MM.1S (cell line): ENCODE measurements at regions not wholly inside any gene's neighbourhood (a gene's known extent, or its start where the extent isn't known, plus 50 kb on each side); places are given as distances from the start of the nearest gene placed in this dataset.

Experiments
- CTCF ChIP-seq: fragments of 300-600 bp; sonication (generic); IDR thresholded peaks from 2 replicates; pipeline ENCODE4 v1.5.1; 2016; ENCODE audit warnings: antibody characterized with exemption, low read length, mixed read lengths
- EZH2 ChIP-seq: fragments of 300-600 bp; sonication (generic); optimal IDR thresholded peaks from 2 replicates; pipeline ENCODE3; 2017; ENCODE audit warnings: low read depth, mild to moderate bottlenecking, antibody characterized with exemption, low read length, mixed read lengths
- EZH2phosphoT487 ChIP-seq: fragments of 300-600 bp; sonication (generic); IDR thresholded peaks from 2 replicates; pipeline ENCODE4 v1.6.1; 2018; ENCODE audit warnings: antibody characterized with exemption, low read length

- TF ChIP-seq CTCF = no peak
- no peak for TF ChIP-seq EZH2
- TF ChIP-seq EZH2phosphoT487 = no peak
Observed at GRCh38 chr4:29037501-29037900, 1682.7 kb upstream of the PCDH7 start.
